HG02938 (cell line): ENCODE measurements at regions not wholly inside any gene's neighbourhood (a gene's known extent, or its start where the extent isn't known, plus 50 kb on each side); places are given as distances from the start of the nearest gene placed in this dataset.

Source experiments
- ATAC-seq: cut with Tn5 transposase; IDR thresholded peaks from one replicate; pipeline ENCODE4 v1.9.1; 2021; ENCODE audit warnings: mild to moderate bottlenecking, moderate library complexity; ENCODE audit not compliant: unreplicated experiment

DNA sequence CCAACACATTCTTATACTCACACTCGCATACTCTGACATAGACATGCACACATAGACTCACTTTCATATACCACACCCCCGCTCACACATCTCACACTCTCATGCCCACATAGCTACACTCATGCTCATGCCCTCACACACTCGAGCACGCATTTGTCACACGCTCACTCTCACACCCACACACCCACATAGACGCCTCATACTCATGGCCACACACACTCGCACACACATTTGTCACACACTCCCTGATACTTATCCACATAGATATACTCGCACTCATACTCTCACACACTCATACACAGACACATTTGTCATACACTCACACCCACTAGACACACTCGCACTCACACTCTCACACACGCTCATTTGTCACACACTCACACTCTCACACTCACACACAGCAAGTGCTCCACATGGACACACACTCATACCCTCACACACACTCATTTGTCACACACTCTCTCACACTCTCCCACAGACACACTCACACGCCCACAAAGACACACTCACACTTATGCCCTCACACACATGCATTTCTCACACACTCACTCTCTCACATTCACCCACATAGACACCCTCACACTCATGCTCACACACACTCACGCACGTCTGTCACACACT, 50.9 kb downstream of the TNP1 start:
- no peak for ATAC-seq

DNA sequence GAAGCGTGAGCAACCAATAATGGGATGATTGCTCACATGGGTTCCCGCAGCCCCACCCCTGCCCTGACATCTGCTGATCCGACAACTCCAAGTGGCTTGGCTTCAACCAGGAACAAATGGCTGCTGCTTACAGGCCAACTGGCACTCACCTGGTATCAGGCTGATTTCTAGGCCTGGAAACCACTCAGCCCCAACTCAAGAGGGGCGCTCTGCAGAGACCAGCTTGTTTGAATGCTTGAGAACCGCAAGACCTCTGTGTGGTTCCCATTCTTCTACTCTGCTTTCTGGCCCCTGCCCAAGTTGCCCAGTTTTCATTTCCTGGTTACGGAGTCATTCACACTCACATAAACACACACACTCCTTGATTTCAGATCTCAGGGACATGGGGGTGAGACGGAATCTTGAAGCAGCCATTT, 52.0 kb downstream of the TNP1 start:
- ATAC-seq: no peak

DNA sequence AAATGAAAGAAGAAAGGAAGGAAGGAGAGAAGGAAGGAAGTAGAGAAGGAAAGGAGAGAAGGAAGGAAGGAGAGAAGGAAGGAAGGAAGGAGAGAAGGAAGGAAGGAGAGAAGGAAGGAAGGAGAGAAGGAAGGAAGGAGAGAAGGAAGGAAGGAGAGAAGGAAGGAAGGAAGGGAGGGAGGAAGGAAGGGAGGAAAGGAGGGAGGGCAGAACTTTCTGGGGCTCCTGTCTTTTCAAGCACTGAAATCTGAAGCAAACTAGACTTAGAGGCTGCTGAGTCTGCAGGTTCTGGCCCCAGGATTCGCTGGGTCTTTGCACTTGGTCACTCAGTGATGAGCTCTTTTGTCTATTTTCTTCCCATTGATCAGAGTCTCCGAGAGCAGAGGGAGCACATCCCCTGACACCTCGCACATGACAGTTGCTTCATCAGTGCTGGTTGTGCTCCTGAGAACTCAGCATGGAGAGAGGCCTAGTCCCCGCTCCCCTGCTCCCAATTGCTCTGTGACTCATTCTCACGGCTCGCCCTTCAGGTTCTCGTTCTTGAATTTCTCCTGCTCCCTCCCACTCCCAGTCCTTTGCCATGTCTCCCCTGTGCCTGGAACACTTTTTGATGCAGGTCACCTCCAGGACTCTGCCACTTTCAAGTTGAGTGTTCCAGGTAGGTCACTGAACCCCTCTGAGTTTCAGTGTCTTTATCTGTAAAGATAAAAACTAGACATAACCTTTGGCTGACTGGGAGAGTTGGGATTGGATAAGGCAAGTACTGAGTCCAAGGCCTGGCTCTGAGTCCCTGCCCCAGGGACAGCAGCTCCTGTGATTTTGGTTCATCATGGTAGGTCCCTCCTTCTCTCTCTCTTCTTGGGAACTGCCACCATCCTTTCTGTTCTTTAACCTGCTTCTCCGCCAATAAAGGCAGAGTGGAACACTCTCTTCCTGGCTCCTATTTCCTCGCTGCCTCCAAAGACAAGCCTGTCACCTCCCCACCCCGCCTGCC, 55.2 kb downstream of the TNP1 start:
- no peak for ATAC-seq

- ATAC-seq: no peak
Measured at GRCh38 chr2:216803791-216804190, 56.1 kb downstream of the TNP1 start.

DNA sequence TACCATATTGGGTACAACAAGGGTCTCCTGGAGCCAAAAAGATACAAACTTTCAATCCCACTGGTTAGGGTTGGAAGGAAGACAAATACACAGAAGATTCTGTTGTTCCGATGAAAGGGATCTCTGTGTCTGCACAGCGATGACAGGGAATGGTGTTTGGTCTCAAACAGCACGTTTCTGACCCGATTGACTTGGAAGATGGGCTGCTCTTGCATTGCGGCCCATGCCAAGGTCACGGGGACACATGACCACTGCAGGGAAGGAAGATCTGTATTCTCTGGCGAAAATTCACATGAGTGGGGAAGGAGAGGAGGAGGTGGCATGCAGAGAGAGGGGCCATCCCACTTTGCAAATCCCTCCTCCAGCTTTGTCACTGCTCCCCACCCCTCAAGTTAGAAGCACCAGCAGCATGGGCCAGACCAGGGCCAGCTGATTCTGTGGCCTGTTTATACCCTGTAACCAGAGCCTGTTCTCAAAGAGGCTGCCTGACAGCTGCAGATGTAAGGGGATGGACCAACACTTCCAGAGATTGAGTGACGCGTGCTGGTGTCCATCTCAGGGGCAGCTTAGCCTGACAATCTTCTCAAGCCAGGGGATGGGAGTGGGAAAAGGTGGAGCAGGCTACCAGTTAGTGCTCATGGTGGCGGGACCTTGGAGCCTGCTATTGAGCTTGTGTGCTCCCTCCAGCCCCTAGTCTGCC, 57.2 kb downstream of the TNP1 start:
- ATAC-seq: no peak

DNA sequence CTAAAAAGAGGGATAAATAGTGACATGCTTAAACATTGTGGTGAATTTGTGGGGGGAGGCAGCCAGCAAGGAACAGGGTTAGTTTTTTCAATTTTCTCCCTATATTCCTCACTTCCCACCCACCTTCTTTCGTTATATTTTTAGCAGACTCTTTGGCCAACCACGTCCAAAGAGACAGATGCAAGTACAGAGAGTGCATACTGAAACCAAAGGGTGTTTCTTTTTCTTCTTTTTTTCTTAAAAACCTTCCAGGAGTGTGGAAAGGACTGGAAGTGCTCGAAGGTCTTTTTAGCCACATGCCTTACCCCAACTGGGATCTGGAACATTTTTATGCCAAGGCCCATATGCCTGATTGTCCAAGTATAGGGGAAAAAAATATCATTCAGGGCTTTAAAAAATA, 59.0 kb downstream of the TNP1 start:
- no peak for ATAC-seq

- no peak for ATAC-seq
Measured at GRCh38 chr2:216799873-216800431, 59.9 kb downstream of the TNP1 start.

DNA sequence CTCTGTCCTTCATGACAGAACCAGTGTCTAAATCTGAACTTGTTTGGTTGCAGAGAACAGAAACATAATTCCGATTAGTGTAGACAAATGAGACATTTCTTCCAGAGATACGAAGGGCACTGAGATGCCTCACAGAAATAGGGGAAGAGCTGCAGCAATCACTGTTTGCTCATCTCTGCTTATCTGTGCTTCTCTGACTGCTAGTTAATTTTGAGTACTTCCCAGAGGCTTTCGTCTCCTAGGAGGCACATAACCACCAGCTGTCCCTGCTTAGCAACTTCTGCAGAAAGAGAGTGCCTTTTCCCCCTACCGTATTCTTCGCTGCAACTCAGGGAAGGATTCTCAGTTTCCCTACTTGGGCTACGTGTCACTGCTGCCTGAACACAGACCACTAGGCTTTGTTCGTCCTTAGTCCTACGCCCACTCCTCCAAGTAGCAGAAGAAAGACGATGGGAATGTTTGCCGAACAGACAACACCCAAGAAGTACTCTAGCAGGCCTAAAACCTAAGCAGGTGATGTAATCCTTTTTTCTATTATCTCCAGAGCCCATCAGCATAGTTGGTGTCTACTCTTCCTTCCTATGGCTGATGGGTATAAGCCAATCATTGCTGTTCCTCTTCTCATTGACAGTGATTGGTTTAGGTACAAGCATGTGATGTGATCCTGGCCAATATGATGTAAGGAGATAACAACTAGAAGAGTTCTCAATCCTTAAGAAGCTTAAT, 63.6 kb downstream of the TNP1 start:
- no peak for ATAC-seq

GRCh38 chr2:216793386-216793785, 66.5 kb downstream of the TNP1 start:
- ATAC-seq: no peak

- no peak for ATAC-seq
Measured at GRCh38 chr2:216792222-216793021, 67.4 kb downstream of the TNP1 start.

- ATAC-seq: no peak
Measured at GRCh38 chr2:216791303-216791702, 68.6 kb downstream of the TNP1 start.

- no peak for ATAC-seq
Measured at GRCh38 chr2:216789081-216789480, 70.8 kb downstream of the TNP1 start.

- ATAC-seq: no peak
Measured at GRCh38 chr2:216787851-216788540, 71.9 kb downstream of the TNP1 start.

DNA sequence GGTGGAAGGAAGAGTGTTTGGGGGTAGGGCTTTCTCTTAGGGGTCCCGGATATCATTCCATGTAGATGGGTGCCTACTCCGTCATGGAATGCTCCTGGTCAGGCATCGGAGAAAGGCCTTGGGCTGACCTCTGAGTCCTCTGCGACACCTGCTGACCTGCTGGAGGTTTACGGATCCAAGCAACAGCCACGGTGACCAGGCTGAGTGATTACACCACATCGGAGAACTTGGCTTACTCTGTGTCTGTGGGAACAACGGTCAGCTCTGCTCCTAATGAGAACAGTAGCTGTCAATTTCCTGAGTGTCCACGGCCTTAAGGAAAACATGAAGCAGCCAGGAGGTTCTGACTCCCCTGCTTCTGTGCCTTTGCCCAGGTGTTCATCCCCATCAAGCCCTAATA, 73.2 kb downstream of the TNP1 start:
- ATAC-seq: no peak

DNA sequence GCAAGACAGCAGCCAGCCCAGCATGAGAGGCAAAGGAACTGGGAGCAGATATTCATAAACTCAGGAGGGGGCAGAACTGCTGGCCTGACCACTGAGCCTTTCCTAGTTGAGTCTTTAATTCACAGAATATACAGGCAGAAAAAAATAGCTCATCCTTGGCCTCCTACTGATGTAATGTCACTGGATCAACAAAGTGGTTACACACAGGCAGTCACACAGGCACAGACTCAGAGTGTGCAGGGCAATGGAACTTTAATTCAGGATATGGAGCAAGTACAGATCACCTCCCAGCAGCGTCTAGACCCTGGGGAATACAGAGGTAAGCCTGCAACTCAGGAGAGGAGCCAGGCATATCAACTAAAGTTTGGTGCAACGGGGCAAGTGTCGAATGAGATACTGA, 75.4 kb downstream of the TNP1 start:
- no peak for ATAC-seq

DNA sequence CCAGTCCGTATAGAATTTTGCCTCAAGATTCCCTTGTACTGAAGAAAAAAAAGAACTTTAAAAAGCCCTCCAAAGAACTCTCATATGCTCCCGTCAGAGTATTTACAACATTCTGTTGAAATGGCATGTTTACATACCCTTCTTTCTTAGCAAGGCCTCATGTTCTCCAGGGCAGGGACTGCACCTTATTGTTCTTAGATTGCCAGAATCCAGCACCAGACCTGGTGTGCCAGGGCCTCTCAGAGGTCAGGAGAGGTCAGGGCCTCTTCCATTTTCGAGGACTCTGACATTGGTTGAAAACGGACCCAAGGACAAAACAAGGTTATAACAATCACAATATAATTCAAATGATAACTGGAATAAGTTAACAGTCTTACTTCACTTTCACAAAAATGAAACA, 78.2 kb downstream of the TNP1 start:
- ATAC-seq: no peak

GRCh38 chr2:216780843-216781242, 79.0 kb downstream of the TNP1 start:
- no peak for ATAC-seq

- peak; percentile 99 for ATAC-seq
Measured at GRCh38 chr2:216777637-216778273, 82.1 kb downstream of the TNP1 start.
